NCI-H2196 (cell line): ENCODE measurements at regions not wholly inside any gene's neighbourhood (a gene's known extent, or its start where the extent isn't known, plus 50 kb on each side); places are given as distances from the start of the nearest gene placed in this dataset.
A peak's percentile ranks its signal among the peaks of the same experiment; 100 is the strongest.

ENCODE experiments used
- DNase-seq: peaks from one replicate; lab custom pipeline; 2025; ENCODE audit not compliant: unreplicated experiment; lab: John Stamatoyannopoulos, UW

GRCh38 chr9:86660146-86660943, 287.0 kb downstream of the GAS1 start:
- no peak for DNase-seq

DNA sequence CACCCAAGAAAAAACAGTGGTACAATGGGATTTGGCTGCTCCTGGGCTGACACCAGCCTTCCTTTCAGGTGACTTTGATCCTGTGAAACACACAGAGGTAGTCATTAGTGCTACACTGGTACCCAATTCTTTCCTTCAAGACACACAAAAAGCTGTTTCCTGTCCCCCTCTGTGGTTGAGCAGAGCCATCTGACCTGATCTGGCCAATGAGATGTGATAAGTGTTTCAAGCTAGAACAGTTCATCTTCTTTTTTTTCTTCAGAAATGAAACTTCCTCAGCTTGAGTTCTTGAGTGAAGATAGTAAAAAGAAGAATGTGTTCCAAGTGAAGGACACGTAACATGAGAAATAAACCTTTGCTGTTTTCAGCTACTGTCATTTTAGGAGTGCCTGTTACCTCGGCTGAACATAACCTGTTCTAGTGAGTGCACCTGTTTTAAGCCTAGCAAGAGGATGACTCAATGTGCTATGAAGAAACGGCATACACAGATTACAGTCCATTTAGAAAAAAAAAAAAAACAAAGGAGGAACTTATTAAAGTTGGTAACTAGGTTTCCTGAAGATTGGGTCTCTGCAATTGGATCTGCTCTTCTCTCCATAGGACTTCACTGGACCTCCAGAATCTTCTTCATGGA, 287.8 kb downstream of the GAS1 start:
- no peak for DNase-seq

DNA sequence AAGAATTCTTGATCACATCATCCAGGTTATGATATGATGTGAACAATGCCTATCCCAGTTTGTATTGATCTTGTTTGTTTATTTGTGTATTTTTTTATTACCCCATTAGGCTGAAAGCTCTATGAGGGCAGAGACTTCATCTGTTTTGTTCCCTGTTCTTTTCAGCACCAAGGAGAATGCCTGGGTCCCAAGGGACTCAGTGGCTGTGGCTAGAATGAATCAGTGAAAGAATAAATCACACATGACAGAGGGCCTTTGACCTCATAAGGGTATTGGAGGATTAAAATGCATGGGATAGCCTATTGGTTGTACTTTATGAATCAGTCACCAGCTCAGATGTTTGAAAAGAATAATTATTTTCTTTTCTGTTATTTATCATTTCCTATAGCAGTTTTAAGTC, 292.2 kb downstream of the GAS1 start:
- DNase-seq, result no peak

DNA sequence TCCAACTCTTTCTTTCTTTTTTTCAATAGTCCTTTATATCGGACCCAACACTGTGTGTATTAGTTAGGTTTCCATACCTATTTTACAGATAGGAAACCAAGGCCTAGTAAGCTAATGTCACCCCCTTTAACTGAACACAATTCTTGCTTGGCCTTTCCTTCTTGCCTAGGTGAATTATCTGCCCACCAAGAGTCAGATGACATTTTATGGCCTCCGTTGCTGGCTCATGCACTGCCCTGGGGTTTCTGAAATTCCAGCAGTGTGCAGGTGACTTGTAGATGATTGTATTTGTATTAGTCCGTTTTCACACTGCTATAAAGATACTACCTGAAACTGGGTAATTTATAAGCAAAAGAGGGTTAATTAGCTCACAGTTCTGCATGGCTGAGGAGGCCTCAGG, 293.8 kb downstream of the GAS1 start:
- no peak for DNase-seq

DNA sequence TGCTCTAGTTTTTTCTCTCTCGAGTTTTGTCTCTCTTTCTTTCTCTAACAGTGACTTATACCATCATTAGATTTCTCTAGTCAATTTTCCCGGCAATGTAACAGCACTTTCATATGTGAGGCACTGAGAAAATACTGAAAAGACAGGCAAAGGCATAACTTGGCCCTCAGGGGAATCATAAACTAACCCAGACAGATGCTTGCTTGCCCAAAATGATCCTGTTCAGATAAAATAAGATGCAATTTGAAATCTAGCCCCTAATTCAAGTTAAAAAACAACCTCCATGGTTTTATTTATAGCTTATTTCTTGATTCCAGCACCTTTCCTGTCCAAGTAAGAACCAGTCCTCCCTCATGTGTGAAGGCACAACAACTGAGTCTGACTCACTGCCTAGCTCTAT, 294.6 kb downstream of the GAS1 start:
- no peak for DNase-seq

- no peak for DNase-seq
Observed at GRCh38 chr9:86649913-86650312, 295.7 kb upstream of the TUT7 start.

DNA sequence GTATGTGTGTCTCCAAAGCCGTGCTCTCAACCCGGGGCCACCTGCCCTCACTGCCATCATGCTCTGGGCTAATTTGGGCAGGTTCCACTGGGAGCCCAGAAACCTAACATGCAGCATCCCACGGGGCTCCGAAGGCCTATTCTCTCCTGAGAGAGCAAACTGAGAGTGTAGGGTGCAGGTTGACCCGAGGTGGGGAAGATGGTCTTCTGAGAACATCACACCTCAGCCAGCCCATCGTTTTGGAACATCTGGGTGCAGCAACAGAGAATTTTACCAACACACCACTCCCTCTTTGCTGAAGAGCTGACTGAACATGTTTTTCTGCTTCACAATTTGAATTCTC, 294.6 kb upstream of the TUT7 start:
- DNase-seq, result no peak

DNA sequence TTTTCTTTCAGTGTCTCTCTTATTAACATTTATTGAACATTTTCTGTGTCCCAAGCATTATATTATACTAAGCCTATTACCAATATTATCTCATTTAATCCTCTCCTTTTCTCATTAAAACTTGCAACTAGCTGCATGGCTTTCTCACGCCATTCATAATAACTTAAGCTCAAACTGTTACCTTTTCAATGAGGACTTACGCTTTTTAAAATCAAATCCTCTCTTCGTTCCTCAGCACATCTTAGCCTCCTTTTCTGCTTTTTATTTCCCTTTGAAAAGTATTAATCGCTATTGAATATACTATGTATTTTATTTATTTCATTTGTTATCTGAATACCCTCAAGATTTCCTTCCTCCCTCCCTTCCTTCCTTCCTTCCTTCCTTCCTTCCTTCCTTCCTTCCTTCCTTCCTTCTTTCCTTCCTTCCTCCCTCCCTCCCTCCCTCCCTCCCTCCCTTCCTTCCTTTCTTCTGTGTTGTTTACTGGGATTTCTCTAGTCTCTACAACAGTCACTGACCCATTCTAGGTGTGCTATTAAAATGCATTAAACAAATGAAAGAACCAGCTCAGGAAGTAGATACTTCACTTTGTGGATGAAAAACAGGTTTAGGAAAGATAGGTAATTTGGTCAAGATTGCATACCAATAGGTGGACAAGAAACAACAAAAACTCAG, 294.1 kb upstream of the TUT7 start:
- no peak for DNase-seq

DNA sequence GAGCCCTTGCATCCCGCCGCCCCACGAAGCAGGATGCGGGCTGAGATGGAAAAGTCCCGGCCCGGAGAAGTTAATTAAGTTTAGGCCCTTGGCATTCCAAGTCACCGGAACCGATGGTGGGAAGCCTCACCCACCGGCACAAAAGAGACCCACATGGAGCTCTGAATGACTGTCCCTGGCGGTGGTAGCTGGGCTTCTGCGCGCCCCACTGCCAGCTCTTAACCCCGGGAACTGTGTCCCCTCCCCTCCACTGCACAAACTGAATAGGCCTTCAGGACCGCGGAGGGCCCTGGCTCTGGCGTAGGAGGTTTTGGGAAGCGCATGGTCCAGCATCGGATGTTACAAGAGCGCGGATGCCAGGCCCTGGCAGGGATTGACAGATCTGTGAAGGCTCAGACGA, 291.1 kb upstream of the TUT7 start:
- no peak for DNase-seq

DNA sequence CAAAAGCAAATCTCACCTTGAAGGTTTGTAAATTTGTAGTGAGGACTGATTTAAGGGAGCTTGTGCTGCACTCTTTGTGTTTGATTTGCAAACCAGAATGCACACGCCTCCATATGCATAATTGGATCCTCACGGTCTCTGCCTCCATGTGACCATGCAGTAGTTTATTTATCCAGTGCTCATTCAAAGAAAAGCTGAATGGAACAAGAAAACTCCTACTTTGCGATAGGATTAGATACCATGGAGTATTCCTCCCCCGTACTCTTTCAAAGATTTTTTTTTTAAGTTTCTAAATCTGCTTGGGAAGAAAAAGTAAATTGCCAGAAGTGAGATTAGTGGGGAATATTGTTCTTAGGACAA, 290.4 kb upstream of the TUT7 start:
- DNase-seq, result no peak

GRCh38 chr9:86643946-86644674, 289.9 kb upstream of the TUT7 start:
- DNase-seq, result no peak

DNA sequence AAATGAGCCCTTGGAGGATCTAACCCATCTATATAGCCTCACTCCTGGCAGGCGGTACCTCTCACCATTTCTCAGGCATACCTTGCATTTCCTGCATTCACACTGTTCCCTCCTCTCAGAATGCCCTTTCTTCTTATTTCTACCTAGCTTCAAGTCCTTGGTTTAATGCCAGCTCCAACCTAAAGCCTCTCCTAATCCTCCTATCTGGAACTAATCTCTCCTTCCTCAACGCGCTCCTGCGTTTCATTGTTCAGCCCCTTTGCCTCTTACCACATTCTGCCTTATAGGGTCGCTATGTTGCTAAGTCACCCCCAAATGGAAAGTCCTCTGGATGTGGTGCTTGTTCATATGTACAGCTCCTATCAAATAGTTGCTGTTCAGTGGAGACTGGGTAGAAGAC, 288.5 kb upstream of the TUT7 start:
- DNase-seq, result no peak

GRCh38 chr9:86641970-86642369, 287.8 kb upstream of the TUT7 start:
- DNase-seq, result no peak

- peak; percentile 5 for DNase-seq
Observed at GRCh38 chr9:86639899-86640379, 285.7 kb upstream of the TUT7 start.

DNA sequence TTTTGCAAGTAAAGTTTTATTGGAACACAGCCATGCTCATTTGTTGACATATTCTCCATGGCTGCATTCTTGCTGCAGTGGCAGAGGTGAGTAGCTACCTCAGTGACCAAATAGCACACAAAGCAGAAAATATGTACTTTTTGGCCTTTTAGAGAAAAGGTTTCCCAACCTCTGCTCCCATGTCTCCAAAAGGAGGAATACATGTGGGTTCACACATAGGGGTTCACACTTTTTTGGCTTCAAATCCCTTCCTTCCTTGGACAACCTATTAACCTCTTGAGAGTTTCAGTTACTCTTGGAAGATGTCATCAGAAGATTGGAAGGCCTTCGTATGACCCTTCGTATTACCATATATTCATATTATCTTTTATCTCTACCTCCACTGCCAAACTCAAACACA, 285.1 kb upstream of the TUT7 start:
- DNase-seq, result no peak

GRCh38 chr9:86638109-86638508, 283.9 kb upstream of the TUT7 start:
- DNase-seq, result no peak

- no peak for DNase-seq
Observed at GRCh38 chr9:86637515-86637914, 283.3 kb upstream of the TUT7 start.

DNA sequence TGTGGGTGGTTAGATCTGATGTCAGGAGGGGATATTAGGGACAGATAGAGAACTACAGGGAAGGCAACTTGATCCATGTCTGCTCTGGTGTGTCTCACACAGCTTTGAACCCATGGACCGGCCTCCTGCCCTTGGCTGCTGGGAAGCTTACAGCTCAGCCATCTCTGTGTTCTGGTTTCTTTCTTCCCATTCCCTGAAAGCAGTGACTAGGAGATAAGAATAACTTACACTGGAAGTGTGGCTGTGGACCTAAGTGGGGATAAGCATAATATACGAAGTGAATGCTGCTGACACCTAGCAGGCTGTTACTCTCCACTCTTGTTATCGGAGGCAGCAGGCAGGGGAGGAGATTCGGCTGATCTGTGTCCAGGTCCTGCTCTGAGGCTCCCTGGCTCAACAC, 282.3 kb upstream of the TUT7 start:
- no peak for DNase-seq

DNA sequence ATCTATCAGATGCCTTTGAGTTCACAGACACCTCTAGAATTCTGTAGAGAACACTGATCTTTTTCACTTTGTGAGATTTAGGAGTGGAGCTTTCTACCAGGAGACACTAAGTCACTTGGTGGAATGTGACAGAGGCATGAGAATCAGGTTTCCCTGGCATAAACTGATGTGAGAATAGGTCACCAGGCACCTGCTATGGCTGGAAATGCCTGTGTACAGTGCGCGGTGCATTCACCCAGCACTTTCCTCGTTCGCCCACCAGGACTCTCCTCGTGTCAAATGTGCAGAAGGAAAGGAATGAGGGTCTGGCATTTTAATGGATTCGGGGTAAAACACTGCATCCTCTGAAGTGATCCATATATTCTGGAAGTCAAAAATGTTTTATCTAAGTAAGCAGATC, 281.8 kb upstream of the TUT7 start:
- no peak for DNase-seq

DNA sequence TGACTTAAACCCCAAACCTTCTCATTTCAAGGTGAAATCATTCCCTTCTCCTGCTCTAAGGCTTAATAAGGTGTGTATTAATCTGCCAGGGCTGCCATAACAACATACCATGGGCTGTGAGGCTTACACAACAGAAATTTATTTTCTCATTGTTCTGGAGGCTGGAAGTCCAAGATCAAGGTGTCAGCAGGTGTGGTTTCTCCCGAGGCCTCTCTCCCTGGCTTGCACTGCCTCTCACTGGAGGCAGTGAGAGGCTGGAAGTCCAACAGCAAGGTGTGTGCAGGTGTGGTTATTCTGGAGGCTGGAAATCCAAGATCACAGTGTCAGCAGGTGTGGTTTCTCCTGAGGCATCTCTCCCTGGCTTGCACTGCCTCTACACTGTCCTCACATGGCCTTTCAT, 280.3 kb upstream of the TUT7 start:
- DNase-seq, result no peak

- no peak for DNase-seq
Observed at GRCh38 chr9:86633945-86634344, 279.7 kb upstream of the TUT7 start.

GRCh38 chr9:86632537-86632936, 278.3 kb upstream of the TUT7 start:
- no peak for DNase-seq
